Osteoblast (primary cell): ENCODE measurements at regions not wholly inside any gene's neighbourhood (a gene's known extent, or its start where the extent isn't known, plus 50 kb on each side); places are given as distances from the start of the nearest gene placed in this dataset.
"Not testable (repeated sequence)": the region's sequence is repeated elsewhere in the genome, so short reads cannot be mapped to it uniquely, and the experiment has no call there.

Experiments used
- DNase-seq: peaks from one replicate; pipeline ENCODE4 v3.0.0; 2011; ENCODE audit warnings: low spot score, mixed read lengths; ENCODE audit not compliant: insufficient read length; ENCODE audit errors: missing footprints
- H2AFZ ChIP-seq: 2 replicates; pipeline ENCODE4 v1.6.0; 2011; ENCODE audit warnings: mild to moderate bottlenecking, low read length
- H3K27ac ChIP-seq: 2 replicates; pipeline ENCODE4 v1.5.1; 2011; ENCODE audit warnings: mild to moderate bottlenecking, low read depth, low read length, moderate library complexity
- H3K27me3 ChIP-seq: 2 replicates; pipeline ENCODE4 v1.6.0; 2012; ENCODE audit warnings: mild to moderate bottlenecking, control low read depth, inconsistent platforms, low read length, moderate library complexity; ENCODE audit not compliant: insufficient read depth
- H3K36me3 ChIP-seq: 2 replicates; pipeline ENCODE4 v1.5.1; 2011; ENCODE audit warnings: mild to moderate bottlenecking, low read length, control low read depth, moderate library complexity; ENCODE audit not compliant: insufficient read depth
- H3K4me1 ChIP-seq: 2 replicates; pipeline ENCODE4 v1.5.1; 2011; ENCODE audit warnings: mild to moderate bottlenecking, low read length, control low read depth, moderate library complexity; ENCODE audit not compliant: insufficient read depth
- H3K4me2 ChIP-seq: 2 replicates; pipeline ENCODE4 v1.6.0; 2011; ENCODE audit warnings: mild to moderate bottlenecking, low read length; ENCODE audit not compliant: insufficient read depth
- H3K4me3 ChIP-seq: fragments of 200-600 bp; sonication (generic); 3 replicates; pipeline ENCODE4 v1.5.1; 2012; ENCODE audit warnings: mild to moderate bottlenecking, low read length, inconsistent platforms; ENCODE audit not compliant: insufficient read depth
- H3K79me2 ChIP-seq: 2 replicates; pipeline ENCODE4 v1.6.0; 2012; ENCODE audit warnings: mild to moderate bottlenecking, low read length, control low read depth, inconsistent platforms; ENCODE audit not compliant: insufficient read depth
- H3K9me3 ChIP-seq: 2 replicates; pipeline ENCODE4 v1.5.1; 2011; ENCODE audit warnings: low read depth, low read length, control low read depth
- H4K20me1 ChIP-seq: 2 replicates; pipeline ENCODE4 v1.6.0; 2012; ENCODE audit warnings: mild to moderate bottlenecking, low read length, control low read depth; ENCODE audit not compliant: insufficient read depth
- CTCF ChIP-seq: IDR thresholded peaks from 2 replicates; pipeline ENCODE4 v1.5.1; 2011; ENCODE audit warnings: mild to moderate bottlenecking, low read depth, low read length, moderate library complexity; ENCODE audit errors: extremely low read depth

GRCh38 chr12:54716261-54716660, 68.1 kb upstream of the DCD start:
- Histone ChIP-seq H3K36me3 (no peaks in the 10 kb centered on the region), H3K9me3 (no peaks in the 10 kb centered on the region), H3K79me2 (no peaks in the 10 kb centered on the region), H3K4me3 (no peak overlapping the region), H3K4me2 (no peak overlapping the region), H4K20me1 (no peaks in the 10 kb centered on the region), H3K27me3 (no peaks in the 10 kb centered on the region), H3K4me1 (no peaks in the 10 kb centered on the region), H2AFZ (no peak overlapping the region), H3K27ac (no peak overlapping the region)
- TF ChIP-seq CTCF: no peak
- DNase-seq: no peak

GRCh38 chr12:54713876-54714275, 65.7 kb upstream of the DCD start:
- not testable (repeated sequence) for H2AFZ ChIP-seq, H3K4me1 ChIP-seq, DNase-seq, H3K4me2 ChIP-seq, H3K79me2 ChIP-seq, H3K4me3 ChIP-seq, H3K27me3 ChIP-seq, H3K27ac ChIP-seq, H3K9me3 ChIP-seq, H3K36me3 ChIP-seq, H4K20me1 ChIP-seq

- no peaks in the 10 kb centered on the region for H4K20me1 ChIP-seq
- H3K9me3 ChIP-seq: no peaks in the 10 kb centered on the region
- H3K4me1 ChIP-seq: no peaks in the 10 kb centered on the region
- no peak overlapping the region for H3K4me2 ChIP-seq
- no peaks in the 10 kb centered on the region for H3K27me3 ChIP-seq
- DNase-seq: no peak
- H3K36me3 ChIP-seq: no peaks in the 10 kb centered on the region
- no peak overlapping the region for H3K4me3 ChIP-seq
- no peak for TF ChIP-seq CTCF
- no peaks in the 10 kb centered on the region for H3K79me2 ChIP-seq
- H2AFZ ChIP-seq: no peak overlapping the region
- H3K27ac ChIP-seq: no peak overlapping the region
Observed at GRCh38 chr12:54711669-54712068, 63.5 kb upstream of the DCD start.

DNA sequence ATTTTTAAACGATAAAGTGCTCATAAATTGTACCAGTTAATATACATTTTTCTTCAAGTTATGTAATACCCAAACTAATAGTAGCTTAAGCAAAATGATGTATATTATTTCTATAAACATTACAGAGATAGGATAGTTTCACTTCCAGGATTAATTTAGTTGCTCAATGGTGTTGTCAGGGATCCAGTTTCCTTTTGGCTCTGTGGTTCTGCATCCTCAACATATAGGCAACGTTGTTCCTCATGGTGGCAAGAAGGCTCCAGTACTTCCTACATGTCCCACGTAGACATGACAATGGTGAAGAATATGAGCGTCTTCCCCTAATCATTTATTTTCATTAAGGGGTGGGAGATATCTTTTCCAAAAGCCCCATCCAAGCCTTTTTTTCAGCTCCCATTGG, 60.7 kb upstream of the DCD start:
- DNase-seq: no peak
- Histone ChIP-seq H3K36me3 (no peaks in the 10 kb centered on the region), H3K27me3 (no peaks in the 10 kb centered on the region), H4K20me1 (no peaks in the 10 kb centered on the region), H3K79me2 (no peaks in the 10 kb centered on the region), H3K4me1 (no peaks in the 10 kb centered on the region), H3K4me2 (no peak overlapping the region), H2AFZ (no peak overlapping the region), H3K27ac (no peak overlapping the region), H3K4me3 (no peak overlapping the region), H3K9me3 (no peaks in the 10 kb centered on the region)
- TF ChIP-seq CTCF: no peak

- Histone ChIP-seq H3K4me2 (no peak overlapping the region), H3K4me1 (no peaks in the 10 kb centered on the region), H4K20me1 (no peaks in the 10 kb centered on the region), H3K27me3 (no peaks in the 10 kb centered on the region), H3K36me3 (no peaks in the 10 kb centered on the region), H3K27ac (no peak overlapping the region), H2AFZ (no peak overlapping the region), H3K4me3 (no peak overlapping the region), H3K79me2 (no peaks in the 10 kb centered on the region), H3K9me3 (no peaks in the 10 kb centered on the region)
- DNase-seq: no peak
- TF ChIP-seq CTCF: no peak
Observed at GRCh38 chr12:54704202-54704601, 56.0 kb upstream of the DCD start.
